Endothelial cell of umbilical vein (primary cell): ENCODE measurements at regions not wholly inside any gene's neighbourhood (a gene's known extent, or its start where the extent isn't known, plus 50 kb on each side); places are given as distances from the start of the nearest gene placed in this dataset.

Source experiments
- BruUV-seq: library from RNA; stranded (reverse); fragments of 400-500 nt; replicated peaks from 2 replicates; lab custom pipeline; 2021; lab: Mats Ljungman, UMichigan
- CTCF ChIA-PET: fragments of 300-600, 350-600 bp; sonication (Branson Sonifier 250); formaldehyde crosslinking; loops from one replicate; lab custom pipeline; 2021; ENCODE audit warnings: antibody characterized with exemption, inconsistent platforms; lab: Charles Lee
- POLR2A ChIA-PET: fragments of 300-600, 350-600 bp; sonication (Branson Sonifier 250); formaldehyde crosslinking; loops from one replicate; lab custom pipeline; 2021; ENCODE audit warnings: antibody characterized with exemption, inconsistent platforms; lab: Charles Lee
- DNase-seq: peaks from one replicate; pipeline ENCODE4 v3.0.0-alpha.2; 2011; ENCODE audit warnings: low read depth, low spot score
- FAIRE-seq: peaks from 2 replicates; lab custom pipeline; 2011; peaks lifted over from hg19 to GRCh38; lab: Jason Lieb, UNC
- H2AFZ ChIP-seq: 2 replicates; pipeline ENCODE4 v1.6.0; 2012; ENCODE audit warnings: low read depth, low read length, control low read depth, inconsistent platforms
- H3K27ac ChIP-seq: 2 replicates; pipeline ENCODE4 v1.5.1; 2011; ENCODE audit warnings: low read depth, mild to moderate bottlenecking, control low read depth, low read length, moderate library complexity; ENCODE audit not compliant: insufficient read depth
- H3K27me3 ChIP-seq, 2 experiments: 2 replicates each; pipeline versions ENCODE4 v1.6.0 to v1.6.1; 2011; ENCODE audit warnings: low read length in 2 of 2, mixed read lengths in 1 of 2; ENCODE audit not compliant: control insufficient read depth in 2 of 2, insufficient read depth in 2 of 2
- H3K36me3 ChIP-seq, 2 experiments: 2 replicates in 1 of 2; 3 replicates in 1 of 2; pipeline ENCODE4 v1.5.1; 2011; ENCODE audit warnings: low read length in 2 of 2, mild to moderate bottlenecking in 1 of 2, moderate library complexity in 1 of 2; ENCODE audit not compliant: control insufficient read depth in 2 of 2, insufficient read depth in 2 of 2; ENCODE audit errors: extremely low read depth in 1 of 2
- H3K4me1 ChIP-seq: 3 replicates; pipeline ENCODE4 v1.5.1; 2011; ENCODE audit warnings: mild to moderate bottlenecking, low read length; ENCODE audit not compliant: control insufficient read depth, insufficient read depth; ENCODE audit errors: extremely low read depth
- H3K4me2 ChIP-seq: 2 replicates; pipeline ENCODE4 v1.6.1; 2011; ENCODE audit warnings: low read length, control low read depth, mixed read lengths; ENCODE audit not compliant: insufficient read depth
- H3K4me3 ChIP-seq, 3 experiments: fragments of 200-600 bp in 1 of 3; sonication (generic), shearing (Covaris generic) in 1 of 3; replicated peaks in 1 of 3; 2 replicates each; pipeline ENCODE4 v1.5.1; 2011 to 2016; ENCODE audit warnings: control low read depth in 3 of 3, low read length in 3 of 3, mild to moderate bottlenecking in 2 of 3, inconsistent platforms in 1 of 3, low read depth in 1 of 3, moderate library complexity in 1 of 3; ENCODE audit not compliant: insufficient read depth in 1 of 3
- H3K79me2 ChIP-seq: 2 replicates; pipeline ENCODE4 v1.6.0; 2012; ENCODE audit warnings: low read length, inconsistent platforms; ENCODE audit not compliant: control insufficient read depth, insufficient read depth
- H3K9ac ChIP-seq: replicated peaks from 2 replicates; pipeline ENCODE3; 2011; ENCODE audit warnings: low read length, control low read depth; ENCODE audit not compliant: insufficient read depth; ENCODE audit errors: extremely low read depth
- H3K9me1 ChIP-seq: replicated peaks from 3 replicates; pipeline ENCODE4 v1.6.0; 2011; ENCODE audit warnings: mild to moderate bottlenecking, low read length; ENCODE audit not compliant: control insufficient read depth, insufficient read depth; ENCODE audit errors: extremely low read depth
- H3K9me3 ChIP-seq: replicated peaks from 2 replicates; pipeline ENCODE4 v1.5.1; 2012; ENCODE audit warnings: low read length, inconsistent platforms; ENCODE audit not compliant: control insufficient read depth, insufficient read depth
- H4K20me1 ChIP-seq: replicated peaks from 2 replicates; pipeline ENCODE3; 2011; ENCODE audit warnings: mild to moderate bottlenecking, low read length; ENCODE audit not compliant: control insufficient read depth, insufficient read depth; ENCODE audit errors: extremely low read depth
- CTCF ChIP-seq, 2 donors: IDR thresholded peaks; 1 replicate in 1 of 2; 2 replicates in 1 of 2; pipeline ENCODE4 v1.5.1; 2011; ENCODE audit warnings: low read length in 2 of 2, mild to moderate bottlenecking in 2 of 2, moderate library complexity in 2 of 2, control low read depth in 1 of 2, inconsistent platforms in 1 of 2, low read depth in 1 of 2; ENCODE audit not compliant: insufficient read depth in 1 of 2; ENCODE audit errors: extremely low read depth in 1 of 2
- EZH2 ChIP-seq: IDR thresholded peaks from 2 replicates; pipeline ENCODE4 v1.6.1; 2012; ENCODE audit warnings: borderline replicate concordance, low read depth, mild to moderate bottlenecking, moderate library complexity, low read length, inconsistent platforms; ENCODE audit not compliant: severe bottlenecking
- FOS ChIP-seq: IDR thresholded peaks from 2 replicates; pipeline ENCODE4 v1.6.1; 2011; ENCODE audit warnings: mild to moderate bottlenecking, low read length, moderate library complexity, borderline replicate concordance; ENCODE audit not compliant: insufficient read depth
- GATA2 ChIP-seq: IDR thresholded peaks from 2 replicates; pipeline ENCODE4 v1.7.0; 2011; ENCODE audit warnings: low read depth, mild to moderate bottlenecking, moderate library complexity, mixed read lengths, low read length; ENCODE audit not compliant: insufficient read length, insufficient read depth
- JUN ChIP-seq: IDR thresholded peaks from 2 replicates; pipeline ENCODE4 v1.6.1; 2011; ENCODE audit warnings: borderline replicate concordance, low read depth; ENCODE audit not compliant: insufficient read length, insufficient read depth
- MAX ChIP-seq: IDR thresholded peaks from 2 replicates; pipeline ENCODE4 v1.6.1; 2011; ENCODE audit not compliant: insufficient read depth, insufficient read length
- MYC ChIP-seq: IDR thresholded peaks from one replicate; pipeline ENCODE4 v1.6.1; 2011; ENCODE audit warnings: mild to moderate bottlenecking, low read depth, low read length
- POLR2A ChIP-seq: IDR thresholded peaks from 2 replicates; pipeline ENCODE4 v1.6.1; 2012; ENCODE audit warnings: low read depth, mild to moderate bottlenecking, control low read depth, low read length
- POLR2AphosphoS5 ChIP-seq: IDR thresholded peaks from 2 replicates; pipeline ENCODE4 v1.6.1; 2012; ENCODE audit warnings: low read depth, mild to moderate bottlenecking, control low read depth, low read length, moderate library complexity; ENCODE audit not compliant: insufficient read depth
- dilution Hi-C: fragments of 300-500 bp; cut with MboI; formaldehyde crosslinking; loops from one replicate; pipeline ENCODE4 v1.15.0; 2019; ENCODE audit warnings: low sequenced_read_pairs; ENCODE audit not compliant: extremely low pct_ligation_motif_present
- intact Hi-C: fragments of 100-400 bp; cut with micrococcal nuclease; formaldehyde crosslinking; loops from one replicate; pipeline ENCODE4 v1.10.0; 2022

- H3K4me1 ChIP-seq = no peaks in the 10 kb centered on the region
- CTCF ChIA-PET = no interaction called here
- dilution Hi-C loops = no loop called here
- TF ChIP-seq EZH2 (no peak), POLR2AphosphoS5 (no peak), CTCF (IDR thresholded peaks at IDR 0.05; ENCODE audit: extremely low read depth in 1 of 2, insufficient read depth in 1 of 2, low read depth in 1 of 2, low read length in 2 of 2) (no peak), POLR2A (no peak), JUN (no peak), GATA2 (no peak), MYC (no peak), FOS (no peak), MAX (no peak)
- no peak overlapping the region for H3K9ac ChIP-seq
- BruUV-seq = no TSS peak
- no peaks in the 10 kb centered on the region for H4K20me1 ChIP-seq
- DNase-seq (no peak), FAIRE-seq (no peak)
- H2AFZ ChIP-seq = no peak overlapping the region
- no peaks in the 10 kb centered on the region for H3K9me3 ChIP-seq
- no peaks in the 10 kb centered on the region for H3K9me1 ChIP-seq
- no peak overlapping the region for H3K27ac ChIP-seq
- no peaks in the 10 kb centered on the region for H3K36me3 ChIP-seq
- no peak overlapping the region for H3K4me3 ChIP-seq
- H3K27me3 ChIP-seq = no peaks in the 10 kb centered on the region
- H3K4me2 ChIP-seq = no peak overlapping the region
- intact Hi-C loops = no loop called here
- POLR2A ChIA-PET = no interaction called here
- H3K79me2 ChIP-seq = no peaks in the 10 kb centered on the region
Measured at GRCh38 chr7:86411814-86412213, 231.9 kb upstream of the GRM3 start.
